Naive thymus-derived CD8-positive, alpha-beta T cell (primary cell): ENCODE measurements at regions not wholly inside any gene's neighbourhood (a gene's known extent, or its start where the extent isn't known, plus 50 kb on each side); places are given as distances from the start of the nearest gene placed in this dataset.
"Not testable (repeated sequence)": the region's sequence is repeated elsewhere in the genome, so short reads cannot be mapped to it uniquely, and the experiment has no call there.

ENCODE experiments used
- ATAC-seq, 2 donors: fragments of 150-1000 bp; cut with Tn5 transposase in 1 of 2; sonication (Bioruptor Pico), chemical (Tn5 transposase) in 1 of 2; 1 replicate in 1 of 2; 2 replicates in 1 of 2; pipeline ENCODE4 v1.10.0; 2021; ENCODE audit warnings: mild to moderate bottlenecking in 2 of 2, moderate library complexity in 2 of 2
- POLR2A ChIA-PET: fragments of 350-600 bp; sonication (Branson Sonifier 250); formaldehyde crosslinking; loops from one replicate; lab custom pipeline; 2021; ENCODE audit warnings: antibody characterized with exemption; lab: Charles Lee
- DNase-seq, 10 donors: peaks; one replicate each; pipeline versions ENCODE4 v3.0.0 to v3.0.0-alpha.2; 2020 to 2022
- H3K27ac Mint-ChIP-seq, 10 donors: one replicate each; pipeline ENCODE4 v1.8.0; 2020 to 2022; ENCODE audit warnings: mild to moderate bottlenecking in 10 of 10, mixed read lengths in 10 of 10, moderate library complexity in 4 of 10, inconsistent platforms in 1 of 10
- H3K27me3 Mint-ChIP-seq, 5 donors: one replicate each; pipeline ENCODE4 v1.8.0; 2021 to 2022; ENCODE audit warnings: mixed read lengths in 5 of 5
- H3K36me3 Mint-ChIP-seq, 3 donors: one replicate each; pipeline ENCODE4 v1.8.0; 2020 to 2022; ENCODE audit warnings: mixed read lengths in 3 of 3, mild to moderate bottlenecking in 2 of 3, inconsistent platforms in 1 of 3
- H3K4me1 Mint-ChIP-seq, 4 donors: one replicate each; pipeline ENCODE4 v1.8.0; 2021 to 2022; ENCODE audit warnings: mixed read lengths in 4 of 4
- H3K4me3 Mint-ChIP-seq, 10 donors: one replicate each; pipeline ENCODE4 v1.8.0; 2020 to 2022; ENCODE audit warnings: mild to moderate bottlenecking in 10 of 10, mixed read lengths in 10 of 10, moderate library complexity in 6 of 10, inconsistent platforms in 1 of 10
- H3K9me3 Mint-ChIP-seq, 9 donors: one replicate each; pipeline ENCODE4 v1.8.0; 2020 to 2022; ENCODE audit warnings: mixed read lengths in 9 of 9, mild to moderate bottlenecking in 3 of 9, inconsistent platforms in 1 of 9, moderate library complexity in 1 of 9

- POLR2A ChIA-PET: no interaction called here
- Mint-ChIP-seq H3K27ac (no peak overlapping the region), H3K27me3 (peaks cover 0 to 12% (median 1%) of the 10 kb centered on the region in 5 donors), H3K9me3 (peaks cover 0 to 13% (median 0%) of the 10 kb centered on the region in 9 donors), H3K36me3 (peaks cover 0 to 4% (median 0%) of the 10 kb centered on the region in 3 donors), H3K4me1 (no peaks in the 10 kb centered on the region), H3K4me3 (no peak overlapping the region)
- DNase-seq (no peak), ATAC-seq (no peak)
These were observed 222.1 kb downstream of the DEPDC1B start for GRCh38 chr5:60477849-60478248.

GRCh38 chr5:60473654-60474053, 226.3 kb downstream of the DEPDC1B start:
- no peak for DNase-seq
- POLR2A ChIA-PET: no interaction called here
- Mint-ChIP-seq H3K4me3 (no peak overlapping the region), H3K36me3 (peaks cover 0 to 4% (median 0%) of the 10 kb centered on the region in 3 donors), H3K27ac (no peak overlapping the region), H3K27me3 (peaks cover 0 to 24% (median 1%) of the 10 kb centered on the region in 5 donors), H3K9me3 (peaks cover 0 to 18% (median 0%) of the 10 kb centered on the region in 9 donors), H3K4me1 (no peaks in the 10 kb centered on the region)
- ATAC-seq: no peak

- peak overlapping the region in 1 of 10 donors; percentile 59 for H3K27ac Mint-ChIP-seq
- peaks cover 0 to 18% (median 0%) of the 10 kb centered on the region in 9 donors for H3K9me3 Mint-ChIP-seq
- H3K27me3 Mint-ChIP-seq: peaks cover 0 to 28% (median 3%) of the 10 kb centered on the region in 5 donors
- ATAC-seq, DNase-seq, H3K4me1 Mint-ChIP-seq, H3K4me3 Mint-ChIP-seq, H3K36me3 Mint-ChIP-seq, POLR2A ChIA-PET: not testable (repeated sequence)
These were observed 226.9 kb downstream of the DEPDC1B start for GRCh38 chr5:60473027-60473426.

- POLR2A ChIA-PET: no interaction called here
- Mint-ChIP-seq H3K27me3 (peaks cover 0 to 21% (median 0%) of the 10 kb centered on the region in 5 donors), H3K9me3 (peaks cover 0 to 18% (median 0%) of the 10 kb centered on the region in 9 donors), H3K36me3 (peaks cover 0 to 4% (median 0%) of the 10 kb centered on the region in 3 donors), H3K4me3 (no peak overlapping the region), H3K27ac (no peak overlapping the region), H3K4me1 (no peaks in the 10 kb centered on the region)
- no peak for ATAC-seq
- no peak for DNase-seq
These were observed 229.1 kb downstream of the DEPDC1B start for GRCh38 chr5:60470881-60471280.

- peaks cover 0 to 21% (median 0%) of the 10 kb centered on the region in 9 donors for H3K9me3 Mint-ChIP-seq
- DNase-seq (no peak), ATAC-seq (no peak)
- H3K27me3 Mint-ChIP-seq: peaks cover 0 to 18% (median 0%) of the 10 kb centered on the region in 5 donors
- H3K36me3 Mint-ChIP-seq: no peaks in the 10 kb centered on the region
- H3K4me1 Mint-ChIP-seq: no peaks in the 10 kb centered on the region
- H3K27ac Mint-ChIP-seq: no peak overlapping the region
- H3K4me3 Mint-ChIP-seq: no peak overlapping the region
- POLR2A ChIA-PET: no interaction called here
These were observed 230.7 kb downstream of the DEPDC1B start for GRCh38 chr5:60469286-60469685.

- H3K9me3 Mint-ChIP-seq: peaks cover 0 to 4% (median 0%) of the 10 kb centered on the region in 9 donors
- ATAC-seq (no peak), DNase-seq (no peak)
- POLR2A ChIA-PET: no interaction called here
- H3K27ac Mint-ChIP-seq: no peak overlapping the region
- H3K36me3 Mint-ChIP-seq: no peaks in the 10 kb centered on the region
- no peak overlapping the region for H3K4me3 Mint-ChIP-seq
- H3K4me1 Mint-ChIP-seq: peaks cover 0 to 7% (median 0%) of the 10 kb centered on the region in 4 donors
- peaks cover 0 to 3% (median under 1%) of the 10 kb centered on the region in 5 donors for H3K27me3 Mint-ChIP-seq
These were observed 236.6 kb downstream of the DEPDC1B start for GRCh38 chr5:60463179-60463868.

GRCh38 chr5:60458666-60459065, 241.3 kb downstream of the DEPDC1B start:
- Mint-ChIP-seq H3K4me1 (peaks cover 0 to 4% (median 0%) of the 10 kb centered on the region in 4 donors), H3K27me3 (peaks cover 0 to 3% (median 0%) of the 10 kb centered on the region in 5 donors), H3K36me3 (no peaks in the 10 kb centered on the region), H3K9me3 (peaks cover 0 to 11% (median 2%) of the 10 kb centered on the region in 9 donors), H3K4me3 (no peak overlapping the region), H3K27ac (no peak overlapping the region)
- DNase-seq (no peak), ATAC-seq (no peak)
- POLR2A ChIA-PET: no interaction called here

- no peak for DNase-seq
- no peaks in the 10 kb centered on the region for H3K36me3 Mint-ChIP-seq
- H3K9me3 Mint-ChIP-seq: peaks cover 0 to 13% (median 2%) of the 10 kb centered on the region in 9 donors
- no peaks in the 10 kb centered on the region for H3K4me1 Mint-ChIP-seq
- no peak overlapping the region for H3K27ac Mint-ChIP-seq
- ATAC-seq: no peak
- POLR2A ChIA-PET: no interaction called here
- H3K4me3 Mint-ChIP-seq: no peak overlapping the region
- peaks cover 0 to 3% (median 0%) of the 10 kb centered on the region in 5 donors for H3K27me3 Mint-ChIP-seq
These were observed 242.7 kb downstream of the DEPDC1B start for GRCh38 chr5:60457233-60457632.

GRCh38 chr5:60455589-60455988, 244.4 kb downstream of the DEPDC1B start:
- POLR2A ChIA-PET: no interaction called here
- Mint-ChIP-seq H3K4me3 (no peak overlapping the region), H3K27me3 (peaks cover 0 to 1% (median 0%) of the 10 kb centered on the region in 5 donors), H3K27ac (no peak overlapping the region), H3K4me1 (no peaks in the 10 kb centered on the region), H3K9me3 (peaks cover 0 to 13% (median 0%) of the 10 kb centered on the region in 9 donors), H3K36me3 (no peaks in the 10 kb centered on the region)
- no peak for ATAC-seq
- no peak for DNase-seq

- H3K27me3 Mint-ChIP-seq, H3K4me1 Mint-ChIP-seq, ATAC-seq, DNase-seq, H3K4me3 Mint-ChIP-seq, H3K27ac Mint-ChIP-seq, POLR2A ChIA-PET, H3K36me3 Mint-ChIP-seq: not testable (repeated sequence)
- peaks cover 0 to 13% (median 0%) of the 10 kb centered on the region in 9 donors for H3K9me3 Mint-ChIP-seq
These were observed 245.7 kb downstream of the DEPDC1B start for GRCh38 chr5:60454277-60454676.

GRCh38 chr5:60453186-60453976, 246.6 kb downstream of the DEPDC1B start:
- POLR2A ChIA-PET: no interaction called here

GRCh38 chr5:60448600-60448999, 251.4 kb downstream of the DEPDC1B start:
- H3K27ac Mint-ChIP-seq: no peak overlapping the region
- ATAC-seq: no peak
- H3K4me3 Mint-ChIP-seq: no peak overlapping the region
- H3K4me1 Mint-ChIP-seq: no peaks in the 10 kb centered on the region
- no peak for DNase-seq
- H3K27me3 Mint-ChIP-seq: peaks cover 0 to 5% (median 0%) of the 10 kb centered on the region in 5 donors
- no peaks in the 10 kb centered on the region for H3K36me3 Mint-ChIP-seq
- H3K9me3 Mint-ChIP-seq: peaks cover 0 to 2% (median 0%) of the 10 kb centered on the region in 9 donors
- POLR2A ChIA-PET: no interaction called here

More at GRCh38 chr5:60453186-60453976, 246.6 kb downstream of the DEPDC1B start:
- H3K27me3 Mint-ChIP-seq: peaks cover 0 to 1% (median 0%) of the 10 kb centered on the region in 5 donors
- H3K4me3 Mint-ChIP-seq: no peak overlapping the region
- ATAC-seq (no peak), DNase-seq (no peak)
- H3K36me3 Mint-ChIP-seq: no peaks in the 10 kb centered on the region
- peaks cover 0 to 13% (median 0%) of the 10 kb centered on the region in 9 donors for H3K9me3 Mint-ChIP-seq
- H3K4me1 Mint-ChIP-seq: no peaks in the 10 kb centered on the region
- H3K27ac Mint-ChIP-seq: no peak overlapping the region

GRCh38 chr5:60447488-60447920, 252.5 kb downstream of the DEPDC1B start:
- DNase-seq: no peak
- no peaks in the 10 kb centered on the region for H3K4me1 Mint-ChIP-seq
- H3K4me3 Mint-ChIP-seq: no peak overlapping the region
- peaks cover 0 to 5% (median 0%) of the 10 kb centered on the region in 5 donors for H3K27me3 Mint-ChIP-seq
- H3K36me3 Mint-ChIP-seq: no peaks in the 10 kb centered on the region
- no peak for ATAC-seq
- peaks cover 0 to 9% (median 0%) of the 10 kb centered on the region in 9 donors for H3K9me3 Mint-ChIP-seq
- POLR2A ChIA-PET: no interaction called here
- H3K27ac Mint-ChIP-seq: no peak overlapping the region
